Trophoblast cell (in vitro differentiated cells and primary cell): ENCODE measurements at regions not wholly inside any gene's neighbourhood (a gene's known extent, or its start where the extent isn't known, plus 50 kb on each side); places are given as distances from the start of the nearest gene placed in this dataset.

Source experiments
- DNase-seq, 2 donors: peaks; one replicate each; pipeline ENCODE4 v3.0.0-alpha.2; 2016
- H2AFZ ChIP-seq: 2 replicates; pipeline ENCODE4 v1.6.1; 2013; ENCODE audit warnings: low read length, moderate library complexity, mild to moderate bottlenecking; ENCODE audit not compliant: insufficient read depth, poor library complexity
- H2AK5ac ChIP-seq: 2 replicates; pipeline ENCODE4 v1.6.1; 2013; ENCODE audit warnings: mild to moderate bottlenecking, low read length
- H2BK120ac ChIP-seq: 2 replicates; pipeline ENCODE4 v1.6.1; 2013; ENCODE audit warnings: low read length, mild to moderate bottlenecking, moderate library complexity; ENCODE audit not compliant: insufficient read depth, poor library complexity
- H2BK12ac ChIP-seq: 2 replicates; pipeline ENCODE4 v1.6.1; 2013; ENCODE audit warnings: mild to moderate bottlenecking, low read length, moderate library complexity
- H2BK5ac ChIP-seq: 2 replicates; pipeline ENCODE4 v1.6.1; 2013; ENCODE audit warnings: low read length, low read depth, moderate library complexity, mild to moderate bottlenecking; ENCODE audit not compliant: poor library complexity
- H3K14ac ChIP-seq: 2 replicates; pipeline ENCODE4 v1.6.1; 2013; ENCODE audit warnings: mild to moderate bottlenecking, low read length
- H3K18ac ChIP-seq: 2 replicates; pipeline ENCODE4 v1.6.1; 2013; ENCODE audit warnings: mild to moderate bottlenecking, low read length
- H3K23ac ChIP-seq: 2 replicates; pipeline ENCODE4 v1.6.1; 2013; ENCODE audit warnings: low read length
- H3K27ac ChIP-seq: 2 replicates; pipeline ENCODE4 v1.5.1; 2013; ENCODE audit warnings: low read depth, mild to moderate bottlenecking, inconsistent platforms, low read length, moderate library complexity
- H3K27me3 ChIP-seq: 2 replicates; pipeline ENCODE4 v1.6.1; 2013; ENCODE audit warnings: inconsistent platforms, mild to moderate bottlenecking, low read length, moderate library complexity; ENCODE audit not compliant: insufficient read depth
- H3K36me3 ChIP-seq, 2 experiments: 1 replicate in 1 of 2; 2 replicates in 1 of 2; pipeline ENCODE4 v1.6.1; 2013; ENCODE audit warnings: low read length in 2 of 2, mild to moderate bottlenecking in 2 of 2, moderate library complexity in 1 of 2; ENCODE audit not compliant: insufficient read depth in 2 of 2, control insufficient read depth in 1 of 2
- H3K4ac ChIP-seq: 2 replicates; pipeline ENCODE4 v1.6.1; 2013; ENCODE audit warnings: low read depth, mild to moderate bottlenecking, low read length, moderate library complexity
- H3K4me1 ChIP-seq, 2 experiments: 1 replicate in 1 of 2; 2 replicates in 1 of 2; pipeline ENCODE4 v1.6.1; 2013; ENCODE audit warnings: low read length in 2 of 2, mild to moderate bottlenecking in 2 of 2, moderate library complexity in 1 of 2; ENCODE audit not compliant: insufficient read depth in 2 of 2, control insufficient read depth in 1 of 2
- H3K4me2 ChIP-seq: 2 replicates; pipeline ENCODE4 v1.6.1; 2013; ENCODE audit warnings: inconsistent platforms, mild to moderate bottlenecking, low read length, moderate library complexity
- H3K4me3 ChIP-seq: 2 replicates; pipeline ENCODE4 v1.5.1; 2013; ENCODE audit warnings: mild to moderate bottlenecking, low read depth, low read length, inconsistent platforms
- H3K79me1 ChIP-seq: one replicate; pipeline ENCODE4 v1.6.1; 2013; ENCODE audit warnings: low read length
- H3K79me2 ChIP-seq: 2 replicates; pipeline ENCODE4 v1.6.1; 2013; ENCODE audit warnings: low read length, mild to moderate bottlenecking; ENCODE audit not compliant: control insufficient read depth, insufficient read depth, poor library complexity
- H3K9ac ChIP-seq: 2 replicates; pipeline ENCODE4 v1.6.1; 2013; ENCODE audit warnings: mild to moderate bottlenecking, low read length
- H3K9me3 ChIP-seq: 2 replicates; pipeline ENCODE4 v1.6.1; 2013; ENCODE audit warnings: low read depth, mild to moderate bottlenecking, control low read depth, inconsistent platforms, low read length; ENCODE audit not compliant: insufficient read depth
- H4K12ac ChIP-seq: 2 replicates; pipeline ENCODE4 v1.6.1; 2013; ENCODE audit warnings: low read depth, mild to moderate bottlenecking, low read length, moderate library complexity
- H4K8ac ChIP-seq: 2 replicates; pipeline ENCODE4 v1.6.1; 2013; ENCODE audit warnings: low read depth, mild to moderate bottlenecking, low read length, moderate library complexity
- H4K91ac ChIP-seq: one replicate; pipeline ENCODE4 v1.6.1; 2013; ENCODE audit warnings: low read depth, mild to moderate bottlenecking, low read length, moderate library complexity
- WGBS: extraction: QIAGEN DNeasy Blood & Tissue Kit; methylation state at CpG from one replicate; pipeline ENCODE4 v1.1.7; 2013; ENCODE audit warnings: missing lambda C conversion rate; ENCODE audit not compliant: insufficient read length, insufficient coverage; ENCODE audit errors: extremely low coverage; 5-methylcytosine and 5-hydroxymethylcytosine counted together

- H3K4me3 ChIP-seq = no peak overlapping the region
- H3K23ac ChIP-seq = no peak overlapping the region
- no peak overlapping the region for H3K4ac ChIP-seq
- H3K18ac ChIP-seq = no peak overlapping the region
- no peak overlapping the region for H2BK12ac ChIP-seq
- no peak overlapping the region for H2BK5ac ChIP-seq
- H2AK5ac ChIP-seq = no peak overlapping the region
- H2AFZ ChIP-seq = no peak overlapping the region
- H3K9me3 ChIP-seq = peaks cover 1% of the 10 kb centered on the region
- H4K12ac ChIP-seq = no peak overlapping the region
- H3K4me2 ChIP-seq = peak overlapping the region; percentile 31
- no peaks in the 10 kb centered on the region for H3K27me3 ChIP-seq
- peaks cover 5 to 6% of the 10 kb centered on the region in 2 experiments for H3K4me1 ChIP-seq
- no peaks in the 10 kb centered on the region for H3K79me2 ChIP-seq
- H3K36me3 ChIP-seq = no peaks in the 10 kb centered on the region
- no peak overlapping the region for H3K27ac ChIP-seq
- whole genome bisulfite sequencing = no CpG with 5 or more reads among the region's 5 CpGs
- H4K8ac ChIP-seq = no peak overlapping the region
- no peak overlapping the region for H2BK120ac ChIP-seq
- peak overlapping the region; percentile 22 for H4K91ac ChIP-seq
- peak in 1 of 2 donors; percentile 68 for DNase-seq
- H3K14ac ChIP-seq = no peak overlapping the region
- H3K9ac ChIP-seq = no peak overlapping the region
- H3K79me1 ChIP-seq = no peaks in the 10 kb centered on the region
These were observed 532.4 kb upstream of the ANKRD30A start for GRCh38 chr10:36592964-36593363.

GRCh38 chr10:36591436-36591835 is 534.0 kb upstream of the ANKRD30A start:
- Histone ChIP-seq H3K79me2 (no peaks in the 10 kb centered on the region), H2BK120ac (no peak overlapping the region), H3K23ac (no peak overlapping the region), H2AFZ (no peak overlapping the region), H4K8ac (no peak overlapping the region), H3K4me2 (no peak overlapping the region), H4K91ac (no peak overlapping the region), H3K9ac (no peak overlapping the region), H3K4me1 (peaks cover 5 to 6% of the 10 kb centered on the region in 2 experiments), H3K36me3 (no peaks in the 10 kb centered on the region), H2BK12ac (no peak overlapping the region), H3K4ac (no peak overlapping the region), H2AK5ac (no peak overlapping the region), H3K27ac (no peak overlapping the region), H3K9me3 (peaks cover 1% of the 10 kb centered on the region), H3K18ac (no peak overlapping the region), H4K12ac (no peak overlapping the region), H3K14ac (no peak overlapping the region), H3K79me1 (no peaks in the 10 kb centered on the region), H3K4me3 (no peak overlapping the region), H3K27me3 (no peaks in the 10 kb centered on the region), H2BK5ac (no peak overlapping the region)
- no CpG with 5 or more reads among the region's 2 CpGs for WGBS
- DNase-seq = peak in 1 of 2 donors; percentile 41

DNA sequence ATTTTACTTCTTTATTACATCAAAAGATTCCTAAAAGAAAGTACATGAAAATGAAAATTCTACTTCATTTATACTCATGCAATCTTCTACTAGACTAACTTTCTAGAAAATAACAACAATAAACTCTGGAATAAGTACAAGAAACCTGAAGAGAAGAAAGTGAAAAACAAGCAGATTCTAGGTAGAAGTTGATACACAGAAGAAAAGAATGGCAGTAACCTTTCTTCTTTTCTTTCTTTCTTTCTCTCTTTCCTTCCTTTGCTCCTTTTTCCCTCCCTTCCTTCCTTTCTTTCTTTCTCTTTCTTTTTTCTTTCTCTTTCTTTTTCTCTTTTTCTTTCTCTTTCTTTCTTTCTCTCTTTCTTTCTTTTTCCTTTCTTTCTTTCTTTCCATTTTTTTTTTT is 541.7 kb upstream of the ANKRD30A start:
- H4K8ac ChIP-seq = no peak overlapping the region
- H3K9ac ChIP-seq = no peak overlapping the region
- H2AK5ac ChIP-seq = no peak overlapping the region
- H3K36me3 ChIP-seq = no peaks in the 10 kb centered on the region
- no peak overlapping the region for H3K4ac ChIP-seq
- no peak overlapping the region for H3K4me2 ChIP-seq
- H2BK5ac ChIP-seq = no peak overlapping the region
- H3K4me1 ChIP-seq = no peaks in the 10 kb centered on the region
- no peaks in the 10 kb centered on the region for H3K79me1 ChIP-seq
- no peak overlapping the region for H3K18ac ChIP-seq
- H4K12ac ChIP-seq = no peak overlapping the region
- no peak overlapping the region for H3K4me3 ChIP-seq
- no peaks in the 10 kb centered on the region for H3K79me2 ChIP-seq
- no peak overlapping the region for H3K27ac ChIP-seq
- no peak overlapping the region for H4K91ac ChIP-seq
- no peak overlapping the region for H3K23ac ChIP-seq
- H2BK12ac ChIP-seq = no peak overlapping the region
- H2AFZ ChIP-seq = no peak overlapping the region
- H3K14ac ChIP-seq = no peak overlapping the region
- DNase-seq = no peak
- no peak overlapping the region for H2BK120ac ChIP-seq
- no peaks in the 10 kb centered on the region for H3K9me3 ChIP-seq
- H3K27me3 ChIP-seq = no peaks in the 10 kb centered on the region

- H2BK12ac ChIP-seq = no peak overlapping the region
- no peak overlapping the region for H3K4me2 ChIP-seq
- no peaks in the 10 kb centered on the region for H3K4me1 ChIP-seq
- no peak overlapping the region for H2AFZ ChIP-seq
- no peak for DNase-seq
- no peak overlapping the region for H4K12ac ChIP-seq
- WGBS = no CpG with 5 or more reads among the region's 2 CpGs
- H2BK5ac ChIP-seq = no peak overlapping the region
- H3K79me1 ChIP-seq = no peaks in the 10 kb centered on the region
- H3K9ac ChIP-seq = no peak overlapping the region
- no peaks in the 10 kb centered on the region for H3K27me3 ChIP-seq
- H2BK120ac ChIP-seq = no peak overlapping the region
- no peak overlapping the region for H4K91ac ChIP-seq
- H3K27ac ChIP-seq = no peak overlapping the region
- H3K14ac ChIP-seq = no peak overlapping the region
- H3K4ac ChIP-seq = no peak overlapping the region
- H3K23ac ChIP-seq = no peak overlapping the region
- no peak overlapping the region for H2AK5ac ChIP-seq
- H3K36me3 ChIP-seq = no peaks in the 10 kb centered on the region
- H3K4me3 ChIP-seq = no peak overlapping the region
- H3K9me3 ChIP-seq = no peaks in the 10 kb centered on the region
- H3K18ac ChIP-seq = no peak overlapping the region
- H3K79me2 ChIP-seq = no peaks in the 10 kb centered on the region
- H4K8ac ChIP-seq = no peak overlapping the region
These were observed 544.2 kb upstream of the ANKRD30A start for GRCh38 chr10:36581237-36581636.
